ENCODE measurements at regions not wholly inside any gene's neighbourhood (a gene's known extent, or its start where the extent isn't known, plus 50 kb on each side); places are given as distances from the start of the nearest gene placed in this dataset.

GRCh38 chr1:56340977-56341376 lies 238.4 kb downstream of the PLPP3 start:
- DNase-seq = no peak

- DNase-seq = no peak
These were observed 239.4 kb downstream of the PLPP3 start for GRCh38 chr1:56339786-56340465.

- DNase-seq = no peak
These were observed 240.3 kb downstream of the PLPP3 start for GRCh38 chr1:56339093-56339492.

GRCh38 chr1:56336982-56337381 lies 242.4 kb downstream of the PLPP3 start:
- DNase-seq = no peak

- no peak for DNase-seq
These were observed 244.0 kb downstream of the PLPP3 start for GRCh38 chr1:56335394-56335793.

- no peak for DNase-seq
These were observed 245.3 kb downstream of the PLPP3 start for GRCh38 chr1:56334047-56334446.

- DNase-seq = no peak
These were observed 245.9 kb downstream of the PLPP3 start for GRCh38 chr1:56333461-56333860.

GRCh38 chr1:56331892-56332567 lies 247.3 kb downstream of the PLPP3 start:
- peak; percentile 41 for DNase-seq

GRCh38 chr1:56331207-56331891 lies 248.0 kb downstream of the PLPP3 start:
- no peak for DNase-seq

GRCh38 chr1:56330391-56331026 lies 248.9 kb downstream of the PLPP3 start:
- peak; percentile 75 for DNase-seq

GRCh38 chr1:56329970-56330369 lies 249.4 kb downstream of the PLPP3 start:
- DNase-seq = no peak

GRCh38 chr1:56327195-56327594 lies 252.2 kb downstream of the PLPP3 start:
- DNase-seq = no peak

GRCh38 chr1:56326056-56326455 lies 253.3 kb downstream of the PLPP3 start:
- DNase-seq = peak; percentile 47

- DNase-seq = no peak
These were observed 254.9 kb downstream of the PLPP3 start for GRCh38 chr1:56324504-56324903.

GRCh38 chr1:56322211-56322610 lies 257.2 kb downstream of the PLPP3 start:
- no peak for DNase-seq

- DNase-seq = no peak
These were observed 258.2 kb downstream of the PLPP3 start for GRCh38 chr1:56321150-56321490.

- no peak for DNase-seq
These were observed 258.8 kb downstream of the PLPP3 start for GRCh38 chr1:56320464-56321149.

GRCh38 chr1:56317722-56318121 lies 261.6 kb downstream of the PLPP3 start:
- DNase-seq = no peak

- DNase-seq = peak; percentile 22
These were observed 263.9 kb downstream of the PLPP3 start for GRCh38 chr1:56315293-56315942.

- no peak for DNase-seq
These were observed 265.8 kb downstream of the PLPP3 start for GRCh38 chr1:56313560-56313959.

- DNase-seq = no peak
These were observed 267.6 kb downstream of the PLPP3 start for GRCh38 chr1:56311766-56312165.

GRCh38 chr1:56310945-56311344 lies 268.4 kb downstream of the PLPP3 start:
- no peak for DNase-seq

GRCh38 chr1:56309065-56309464 lies 270.3 kb downstream of the PLPP3 start:
- DNase-seq = no peak
